HEK293T (cell line): ENCODE measurements at regions not wholly inside any gene's neighbourhood (a gene's known extent, or its start where the extent isn't known, plus 50 kb on each side); places are given as distances from the start of the nearest gene placed in this dataset.
"Not testable (repeated sequence)": the region's sequence is repeated elsewhere in the genome, so short reads cannot be mapped to it uniquely, and the experiment has no call there.

ENCODE experiments used
- ARNT ChIP-seq: fragments of 450-650 bp; IDR thresholded peaks from 2 replicates; pipeline ENCODE4 v1.6.1; 2017; ENCODE audit warnings: mild to moderate bottlenecking
- ELF4 ChIP-seq: fragments of 450-650 bp; IDR thresholded peaks from 2 replicates; pipeline ENCODE4 v1.6.1; 2017; ENCODE audit warnings: antibody characterized with exemption
- FOXM1 ChIP-seq: fragments of 450-650 bp; IDR thresholded peaks from 2 replicates; pipeline ENCODE4 v1.6.1; 2017; ENCODE audit warnings: mild to moderate bottlenecking, borderline replicate concordance
- LEF1 ChIP-seq: fragments of 450-650 bp; IDR thresholded peaks from 2 replicates; pipeline ENCODE4 v1.6.1; 2017; ENCODE audit warnings: mild to moderate bottlenecking, borderline replicate concordance
- TARDBP ChIP-seq: fragments of 450-650 bp; IDR thresholded peaks from 2 replicates; pipeline ENCODE4 v1.6.1; 2016
- ZNF384 ChIP-seq: fragments of 450-650 bp; IDR thresholded peaks from 2 replicates; pipeline ENCODE4 v1.6.1; 2016
- TF ChIP-seq, protein P1 (sequence below): fragments of 450-650 bp; IDR thresholded peaks from 2 replicates; pipeline ENCODE4 v1.6.1; 2016

DNA sequence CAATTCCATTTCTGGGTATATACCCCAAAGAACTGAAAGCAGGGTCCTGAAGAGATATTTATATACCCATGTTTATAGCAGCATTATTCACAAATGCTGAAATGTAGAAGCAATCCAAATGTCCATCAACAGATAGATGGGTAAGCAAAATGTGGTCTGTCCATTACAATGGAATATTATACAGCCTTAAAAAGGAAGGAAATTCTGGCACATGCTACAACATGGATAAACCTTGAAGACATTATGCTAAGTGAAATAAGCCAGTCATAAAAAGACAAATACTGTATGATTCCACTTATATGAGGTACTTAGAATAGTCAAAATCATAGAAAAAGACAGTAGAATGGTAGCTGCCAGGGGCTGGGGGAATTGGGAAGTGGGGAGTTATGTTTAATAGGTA, 169.4 kb upstream of the MED14 start:
- not testable (repeated sequence) for TF ChIP-seq FOXM1, ZNF384, TARDBP, ELF4, ARNT, LEF1
- TF ChIP-seq, protein P1, sequence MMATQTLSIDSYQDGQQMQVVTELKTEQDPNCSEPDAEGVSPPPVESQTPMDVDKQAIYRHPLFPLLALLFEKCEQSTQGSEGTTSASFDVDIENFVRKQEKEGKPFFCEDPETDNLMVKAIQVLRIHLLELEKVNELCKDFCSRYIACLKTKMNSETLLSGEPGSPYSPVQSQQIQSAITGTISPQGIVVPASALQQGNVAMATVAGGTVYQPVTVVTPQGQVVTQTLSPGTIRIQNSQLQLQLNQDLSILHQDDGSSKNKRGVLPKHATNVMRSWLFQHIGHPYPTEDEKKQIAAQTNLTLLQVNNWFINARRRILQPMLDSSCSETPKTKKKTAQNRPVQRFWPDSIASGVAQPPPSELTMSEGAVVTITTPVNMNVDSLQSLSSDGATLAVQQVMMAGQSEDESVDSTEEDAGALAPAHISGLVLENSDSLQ, result not testable (repeated sequence)
